Body of pancreas (tissue), 4 donors: ENCODE measurements at regions not wholly inside any gene's neighbourhood (a gene's known extent, or its start where the extent isn't known, plus 50 kb on each side); places are given as distances from the start of the nearest gene placed in this dataset.

ENCODE experiments used
- CTCF ChIP-seq, 7 experiments: fragments of 450-650 bp in 4 of 7; fragments of 200-600 bp in 3 of 7; sonication (generic) in 3 of 7; IDR thresholded peaks; one replicate each; pipeline ENCODE4 v1.5.1; 2016 to 2019; ENCODE audit warnings: antibody characterized with exemption in 7 of 7
- POLR2A ChIP-seq, 3 donors: fragments of 450-650 bp; IDR thresholded peaks; one replicate each; pipeline ENCODE4 v1.6.1; 2016; ENCODE audit warnings: antibody characterized with exemption in 3 of 3, mild to moderate bottlenecking in 2 of 3

DNA sequence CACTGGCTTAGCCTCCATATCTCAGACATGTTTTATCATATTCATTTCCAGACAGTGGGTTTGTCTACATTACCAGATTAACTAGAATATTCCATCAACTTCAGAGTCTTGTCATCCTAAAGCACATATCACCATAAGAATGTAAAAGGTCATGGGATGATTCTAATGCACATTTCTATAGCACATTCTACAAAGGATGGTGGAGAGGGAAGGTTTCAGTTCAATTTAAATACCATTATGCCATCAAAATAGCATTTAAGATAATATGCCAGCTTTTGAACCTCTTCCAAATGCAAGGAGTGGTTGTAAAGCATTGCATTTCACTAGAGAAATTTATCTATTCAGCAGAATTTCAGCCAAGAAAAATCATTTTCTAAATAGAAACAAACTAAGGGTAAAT, 970.5 kb downstream of the TTLL7 start:
- TF ChIP-seq CTCF (IDR thresholded peaks at IDR 0.05) (no peak), POLR2A (IDR thresholded peaks at IDR 0.05) (no peak)
